Activated naive CD4-positive, alpha-beta T cell treated with anti-CD3 and anti-CD28 coated beads for 36 hours (primary cell): ENCODE measurements at regions not wholly inside any gene's neighbourhood (a gene's known extent, or its start where the extent isn't known, plus 50 kb on each side); places are given as distances from the start of the nearest gene placed in this dataset.
"Not testable (repeated sequence)": the region's sequence is repeated elsewhere in the genome, so short reads cannot be mapped to it uniquely, and the experiment has no call there.

Experiments used
- CTCF ChIA-PET: fragments of 350-600 bp; sonication (Branson Sonifier 250); formaldehyde crosslinking; loops from one replicate; lab custom pipeline; 2021; ENCODE audit warnings: antibody characterized with exemption; lab: Charles Lee
- DNase-seq: peaks from one replicate; pipeline ENCODE4 v3.0.0-alpha.2; 2020
- H3K27ac Mint-ChIP-seq: one replicate; pipeline ENCODE4 v1.8.0; 2021; ENCODE audit warnings: mild to moderate bottlenecking, mixed read lengths
- H3K27me3 Mint-ChIP-seq: one replicate; pipeline ENCODE4 v1.8.0; 2021; ENCODE audit warnings: low read depth, mixed read lengths
- H3K36me3 Mint-ChIP-seq: one replicate; pipeline ENCODE4 v1.8.0; 2021; ENCODE audit warnings: low read depth, mixed read lengths
- H3K4me1 Mint-ChIP-seq: one replicate; pipeline ENCODE4 v1.8.0; 2021; ENCODE audit warnings: low read depth, mixed read lengths
- H3K4me3 Mint-ChIP-seq: one replicate; pipeline ENCODE4 v1.8.0; 2021; ENCODE audit warnings: mild to moderate bottlenecking, moderate library complexity, mixed read lengths
- H3K9me3 Mint-ChIP-seq: one replicate; pipeline ENCODE4 v1.8.0; 2021; ENCODE audit warnings: mixed read lengths
- intact Hi-C: fragments of 100-400 bp; cut with micrococcal nuclease; formaldehyde crosslinking; loops from one replicate; pipeline ENCODE4 v1.15.1; 2023

- CTCF ChIA-PET = no interaction called here
- peaks cover 6% of the 10 kb centered on the region for H3K9me3 Mint-ChIP-seq
- intact Hi-C loops = no loop called here
- peaks cover 2% of the 10 kb centered on the region for H3K27me3 Mint-ChIP-seq
- H3K4me3 Mint-ChIP-seq = no peak overlapping the region
- H3K27ac Mint-ChIP-seq = no peak overlapping the region
- H3K36me3 Mint-ChIP-seq = no peaks in the 10 kb centered on the region
- DNase-seq = no peak
- H3K4me1 Mint-ChIP-seq = no peaks in the 10 kb centered on the region
Measured at GRCh38 chr5:135263022-135263668, 135.9 kb downstream of the MACROH2A1 start.

- CTCF ChIA-PET = no interaction called here
- H3K4me1 Mint-ChIP-seq = no peaks in the 10 kb centered on the region
- peaks cover 2% of the 10 kb centered on the region for H3K27me3 Mint-ChIP-seq
- peaks cover 6% of the 10 kb centered on the region for H3K9me3 Mint-ChIP-seq
- no peak for DNase-seq
- no peak overlapping the region for H3K4me3 Mint-ChIP-seq
- no peaks in the 10 kb centered on the region for H3K36me3 Mint-ChIP-seq
- no peak overlapping the region for H3K27ac Mint-ChIP-seq
- intact Hi-C loops = no loop called here
Measured at GRCh38 chr5:135262364-135262763, 136.7 kb downstream of the MACROH2A1 start.

- H3K9me3 Mint-ChIP-seq, H3K4me3 Mint-ChIP-seq, intact Hi-C loops, H3K36me3 Mint-ChIP-seq, DNase-seq, H3K4me1 Mint-ChIP-seq, CTCF ChIA-PET, H3K27me3 Mint-ChIP-seq, H3K27ac Mint-ChIP-seq: not testable (repeated sequence)
Measured at GRCh38 chr5:135260108-135260507, 138.9 kb downstream of the MACROH2A1 start.

- intact Hi-C loops = no loop called here
- no peak for DNase-seq
- Mint-ChIP-seq H3K9me3 (peaks cover 6% of the 10 kb centered on the region), H3K4me3 (no peak overlapping the region), H3K36me3 (no peaks in the 10 kb centered on the region), H3K27ac (no peak overlapping the region), H3K27me3 (no peaks in the 10 kb centered on the region), H3K4me1 (no peaks in the 10 kb centered on the region)
- CTCF ChIA-PET = interaction anchor here (0.6 to 1.1 kb wide), 2 partner anchors 10 to 27 kb away, joined by 3 read pairs; no protein-coding TSS in a partner anchor
Measured at GRCh38 chr5:135255461-135256178, 143.4 kb downstream of the MACROH2A1 start.

GRCh38 chr5:135254183-135254582, 144.8 kb downstream of the MACROH2A1 start:
- peaks cover 2% of the 10 kb centered on the region for H3K9me3 Mint-ChIP-seq
- no peak for DNase-seq
- no peak overlapping the region for H3K27ac Mint-ChIP-seq
- H3K4me3 Mint-ChIP-seq = no peak overlapping the region
- no peaks in the 10 kb centered on the region for H3K27me3 Mint-ChIP-seq
- CTCF ChIA-PET = interaction anchor here (1.1 kb wide), 1 partner anchor 11 kb away, joined by 3 read pairs; no protein-coding TSS in a partner anchor
- H3K36me3 Mint-ChIP-seq = no peaks in the 10 kb centered on the region
- intact Hi-C loops = loop anchor here (5.0 kb wide), 1 partner anchor 1002 kb away; no protein-coding TSS in a partner anchor
- H3K4me1 Mint-ChIP-seq = no peaks in the 10 kb centered on the region

- Mint-ChIP-seq H3K27me3 (no peaks in the 10 kb centered on the region), H3K4me3 (no peak overlapping the region), H3K27ac (no peak overlapping the region), H3K9me3 (no peaks in the 10 kb centered on the region), H3K36me3 (no peaks in the 10 kb centered on the region), H3K4me1 (no peaks in the 10 kb centered on the region)
- CTCF ChIA-PET = no interaction called here
- intact Hi-C loops = loop anchor here (5.0 kb wide), 1 partner anchor 1001 kb away; no protein-coding TSS in a partner anchor
- no peak for DNase-seq
Measured at GRCh38 chr5:135253601-135254178, 145.3 kb downstream of the MACROH2A1 start.

GRCh38 chr5:135251093-135251492, 147.9 kb downstream of the MACROH2A1 start:
- intact Hi-C loops = loop anchor here (5.0 kb wide), 1 partner anchor 999 kb away; no protein-coding TSS in a partner anchor
- Mint-ChIP-seq H3K4me1 (no peaks in the 10 kb centered on the region), H3K27ac (no peak overlapping the region), H3K9me3 (no peaks in the 10 kb centered on the region), H3K4me3 (no peak overlapping the region), H3K27me3 (no peaks in the 10 kb centered on the region), H3K36me3 (no peaks in the 10 kb centered on the region)
- DNase-seq = no peak
- CTCF ChIA-PET = no interaction called here

- Mint-ChIP-seq H3K36me3 (no peaks in the 10 kb centered on the region), H3K4me3 (no peak overlapping the region), H3K4me1 (no peaks in the 10 kb centered on the region), H3K27ac (no peak overlapping the region), H3K9me3 (no peaks in the 10 kb centered on the region), H3K27me3 (no peaks in the 10 kb centered on the region)
- CTCF ChIA-PET = no interaction called here
- no peak for DNase-seq
- intact Hi-C loops = loop anchor here (5.0 kb wide), 1 partner anchor 998 kb away; no protein-coding TSS in a partner anchor
Measured at GRCh38 chr5:135250671-135251070, 148.4 kb downstream of the MACROH2A1 start.

GRCh38 chr5:135249658-135250057, 149.4 kb downstream of the MACROH2A1 start:
- Mint-ChIP-seq H3K36me3 (no peaks in the 10 kb centered on the region), H3K27me3 (no peaks in the 10 kb centered on the region), H3K27ac (no peak overlapping the region), H3K9me3 (no peaks in the 10 kb centered on the region), H3K4me1 (no peaks in the 10 kb centered on the region), H3K4me3 (no peak overlapping the region)
- CTCF ChIA-PET = no interaction called here
- intact Hi-C loops = loop anchor here (5.0 kb wide), 1 partner anchor 997 kb away; no protein-coding TSS in a partner anchor
- no peak for DNase-seq

- Mint-ChIP-seq H3K27ac (no peak overlapping the region), H3K4me1 (no peaks in the 10 kb centered on the region), H3K27me3 (no peaks in the 10 kb centered on the region), H3K4me3 (no peak overlapping the region), H3K36me3 (no peaks in the 10 kb centered on the region), H3K9me3 (no peaks in the 10 kb centered on the region)
- intact Hi-C loops = no loop called here
- no peak for DNase-seq
- CTCF ChIA-PET = no interaction called here
Measured at GRCh38 chr5:135248801-135249231, 150.2 kb downstream of the MACROH2A1 start.

GRCh38 chr5:135246923-135247795, 151.9 kb downstream of the MACROH2A1 start:
- no peak overlapping the region for H3K27ac Mint-ChIP-seq
- CTCF ChIA-PET = interaction anchor here (1.4 kb wide), 1 partner anchor 86 kb away, joined by 3 read pairs; no protein-coding TSS in a partner anchor
- no peaks in the 10 kb centered on the region for H3K9me3 Mint-ChIP-seq
- intact Hi-C loops = no loop called here
- no peaks in the 10 kb centered on the region for H3K27me3 Mint-ChIP-seq
- no peaks in the 10 kb centered on the region for H3K4me1 Mint-ChIP-seq
- no peaks in the 10 kb centered on the region for H3K36me3 Mint-ChIP-seq
- no peak for DNase-seq
- H3K4me3 Mint-ChIP-seq = no peak overlapping the region

GRCh38 chr5:135246605-135246922, 152.5 kb downstream of the MACROH2A1 start:
- intact Hi-C loops = no loop called here
- Mint-ChIP-seq H3K27me3 (no peaks in the 10 kb centered on the region), H3K9me3 (no peaks in the 10 kb centered on the region), H3K27ac (no peak overlapping the region), H3K4me3 (no peak overlapping the region), H3K36me3 (no peaks in the 10 kb centered on the region), H3K4me1 (no peaks in the 10 kb centered on the region)
- no peak for DNase-seq
- CTCF ChIA-PET = interaction anchor here (1.4 kb wide), 1 partner anchor 86 kb away, joined by 3 read pairs; no protein-coding TSS in a partner anchor
